Motor neuron (in vitro differentiated cells): ENCODE measurements at regions not wholly inside any gene's neighbourhood (a gene's known extent, or its start where the extent isn't known, plus 50 kb on each side); places are given as distances from the start of the nearest gene placed in this dataset.

Experiments used
- ATAC-seq, 8 experiments: fragments of 200-7000 bp; cut with Tn5 transposase; replicated peaks in 6 of 8; 2 replicates each; pipeline ENCODE4 v1.8.0; 2021; ENCODE audit warnings: mild to moderate bottlenecking in 8 of 8, moderate library complexity in 8 of 8
- H3K27ac ChIP-seq, 2 donors: fragments of 250-450 bp; sonication (Bioruptor Pico); 2 replicates each; pipeline ENCODE4 v1.9.0; 2021; ENCODE audit warnings: antibody characterized with exemption in 2 of 2, mild to moderate bottlenecking in 2 of 2, moderate library complexity in 1 of 2
- H3K4me1 ChIP-seq, 2 donors: fragments of 250-450 bp; sonication (Bioruptor Pico); replicated peaks in 1 of 2; 2 replicates each; pipeline ENCODE4 v1.6.1; 2021; ENCODE audit warnings: antibody characterized with exemption in 2 of 2, mild to moderate bottlenecking in 2 of 2, moderate library complexity in 1 of 2
- H3K4me3 ChIP-seq, 5 donors: fragments of 250-450 bp; sonication (Bioruptor Pico); 2 replicates each; pipeline ENCODE4 v1.9.0; 2021; ENCODE audit warnings: antibody characterized with exemption in 5 of 5, mild to moderate bottlenecking in 5 of 5, moderate library complexity in 4 of 5
- WGBS, 10 experiments: fragments of 450-650 bp; shearing (Covaris generic); methylation state at CpG; one replicate each; pipeline ENCODE4 v1.0.0; 2022; 5-methylcytosine and 5-hydroxymethylcytosine counted together
- in situ Hi-C, 9 experiments: fragments of 400-800 bp; cut with MboI; loops; one replicate each; pipeline ENCODE4 v1.15.0; 2021; ENCODE audit warnings: low sequenced_read_pairs in 9 of 9, low pct_unique_long_range_greater_than_20kb in 2 of 9; ENCODE audit not compliant: unreplicated experiment in 9 of 9

GRCh38 chr5:6822556-6823343, 109.5 kb downstream of the TENT4A start:
- in situ Hi-C loops, result loop anchor here in 2 of 9 experiments (25.0 kb wide), 2 partner anchors 565 to 940 kb away; partner anchors contain the start of gene ADCY2 (in 1 of the 2)
- H3K4me3 ChIP-seq, result no peak overlapping the region
- ATAC-seq, result no peak
- peaks cover 5 to 6% of the 10 kb centered on the region in 2 donors for H3K4me1 ChIP-seq
- H3K27ac ChIP-seq, result no peak overlapping the region
- 0 to 93% (median 79%) methylated on average over 2 to 8 of the region's 27 CpGs; no CpG with 5 or more reads in 4 of the 10 experiments for WGBS, 10 experiments

GRCh38 chr5:6823996-6824395, 110.8 kb downstream of the TENT4A start:
- in situ Hi-C loops, result loop anchor here in 2 of 9 experiments (25.0 kb wide), 2 partner anchors 563 to 938 kb away; partner anchors contain the start of gene ADCY2 (in 1 of the 2)
- H3K4me3 ChIP-seq, result no peak overlapping the region
- no peak overlapping the region for H3K27ac ChIP-seq
- WGBS, 10 experiments, result 33 to 100% (median 86%) methylated on average over 6 to 10 of the region's 10 CpGs; no CpG with 5 or more reads in 1 of the 10 experiments
- no peak for ATAC-seq
- peaks cover 8 to 16% of the 10 kb centered on the region in 2 donors for H3K4me1 ChIP-seq

- WGBS, 10 experiments, result 0 to 100% (median 88%) methylated on average over 1 to 6 of the region's 6 CpGs; no CpG with 5 or more reads in 1 of the 10 experiments
- H3K27ac ChIP-seq, result no peak overlapping the region
- H3K4me3 ChIP-seq, result no peak overlapping the region
- in situ Hi-C loops, result no loop called here
- peaks cover 5 to 15% of the 10 kb centered on the region in 2 donors for H3K4me1 ChIP-seq
- no peak for ATAC-seq
These were observed 112.5 kb downstream of the TENT4A start for GRCh38 chr5:6825678-6826244.

GRCh38 chr5:6826756-6827155, 113.5 kb downstream of the TENT4A start:
- Histone ChIP-seq H3K4me3 (no peak overlapping the region), H3K27ac (no peak overlapping the region), H3K4me1 (peaks cover 5 to 15% of the 10 kb centered on the region in 2 donors)
- no peak for ATAC-seq
- in situ Hi-C loops, result no loop called here
- WGBS, 10 experiments, result 30 to 100% (median 83%) methylated on average over 1 to 2 of the region's 6 CpGs; no CpG with 5 or more reads in 5 of the 10 experiments

- no peak overlapping the region for H3K4me3 ChIP-seq
- in situ Hi-C loops, result no loop called here
- peak in 7 of 8 experiments; percentile 18 to 77 (median 54) for ATAC-seq
- no peak overlapping the region for H3K27ac ChIP-seq
- 7 to 90% (median 63%) methylated on average over 2 to 9 of the region's 9 CpGs for WGBS, 10 experiments
- H3K4me1 ChIP-seq, result peaks cover 5 to 15% of the 10 kb centered on the region in 2 donors
These were observed 114.4 kb downstream of the TENT4A start for GRCh38 chr5:6827526-6828219.

GRCh38 chr5:6829150-6829784, 116.0 kb downstream of the TENT4A start:
- Histone ChIP-seq H3K27ac (no peak overlapping the region), H3K4me3 (no peak overlapping the region), H3K4me1 (peaks cover 5 to 15% of the 10 kb centered on the region in 2 donors)
- ATAC-seq, result peak in 3 of 8 experiments; percentile 34 to 54 (median 49)
- 7 to 100% (median 63%) methylated on average over 1 to 5 of the region's 5 CpGs for WGBS, 10 experiments
- in situ Hi-C loops, result no loop called here

GRCh38 chr5:6830643-6831239, 117.5 kb downstream of the TENT4A start:
- 67 to 100% (median 93%) methylated on average over 1 to 12 of the region's 15 CpGs; no CpG with 5 or more reads in 1 of the 10 experiments for WGBS, 10 experiments
- Histone ChIP-seq H3K4me3 (no peak overlapping the region), H3K27ac (no peak overlapping the region), H3K4me1 (peaks cover 5 to 15% of the 10 kb centered on the region in 2 donors)
- in situ Hi-C loops, result no loop called here
- ATAC-seq, result no peak

GRCh38 chr5:6831678-6832671, 118.7 kb downstream of the TENT4A start:
- ATAC-seq, result no peak
- WGBS, 10 experiments, result 13 to 96% (median 79%) methylated on average over 3 to 6 of the region's 7 CpGs; no CpG with 5 or more reads in 2 of the 10 experiments

GRCh38 chr5:6832994-6833393, 119.8 kb downstream of the TENT4A start:
- H3K4me3 ChIP-seq, result no peak overlapping the region
- WGBS, 10 experiments, result 0 to 100% (median 42%) methylated on average over 1 to 2 of the region's 2 CpGs; no CpG with 5 or more reads in 2 of the 10 experiments
- in situ Hi-C loops, result no loop called here
- H3K27ac ChIP-seq, result no peak overlapping the region
- ATAC-seq, result no peak
- peaks cover under 1 to 8% of the 10 kb centered on the region in 2 donors for H3K4me1 ChIP-seq

More at GRCh38 chr5:6831678-6832671, 118.7 kb downstream of the TENT4A start:
- Histone ChIP-seq H3K27ac (no peak overlapping the region), H3K4me1 (peaks cover 5 to 15% of the 10 kb centered on the region in 2 donors), H3K4me3 (no peak overlapping the region)
- in situ Hi-C loops, result no loop called here

- H3K4me1 ChIP-seq, result peaks cover 0 to 6% of the 10 kb centered on the region in 2 donors
- ATAC-seq, result no peak
- in situ Hi-C loops, result no loop called here
- no peak overlapping the region for H3K27ac ChIP-seq
- H3K4me3 ChIP-seq, result no peak overlapping the region
- WGBS, 10 experiments, result 22 to 100% (median 60%) methylated on average over 1 of the region's 1 CpG; no CpG with 5 or more reads in 7 of the 10 experiments
These were observed 120.2 kb downstream of the TENT4A start for GRCh38 chr5:6833406-6833805.

GRCh38 chr5:6837095-6837494, 123.9 kb downstream of the TENT4A start:
- no peak overlapping the region for H3K27ac ChIP-seq
- in situ Hi-C loops, result no loop called here
- ATAC-seq, result peak in 1 of 8 experiments; percentile 20
- H3K4me3 ChIP-seq, result no peak overlapping the region
- WGBS, 10 experiments, result 57 to 70% (median 60%) methylated on average over 1 to 2 of the region's 2 CpGs; no CpG with 5 or more reads in 7 of the 10 experiments
- peaks cover 4 to 26% of the 10 kb centered on the region in 2 donors for H3K4me1 ChIP-seq
